Hippocampal formation (tissue), 2 donors: ENCODE measurements at regions not wholly inside any gene's neighbourhood (a gene's known extent, or its start where the extent isn't known, plus 50 kb on each side); places are given as distances from the start of the nearest gene placed in this dataset.

Experiments
- DNase-seq, 2 donors: peaks; one replicate each; lab custom pipeline; 2025; lab: John Stamatoyannopoulos, UW

GRCh38 chrX:71000139-71000538 lies 68.0 kb downstream of the SNX12 start:
- DNase-seq = no peak

DNA sequence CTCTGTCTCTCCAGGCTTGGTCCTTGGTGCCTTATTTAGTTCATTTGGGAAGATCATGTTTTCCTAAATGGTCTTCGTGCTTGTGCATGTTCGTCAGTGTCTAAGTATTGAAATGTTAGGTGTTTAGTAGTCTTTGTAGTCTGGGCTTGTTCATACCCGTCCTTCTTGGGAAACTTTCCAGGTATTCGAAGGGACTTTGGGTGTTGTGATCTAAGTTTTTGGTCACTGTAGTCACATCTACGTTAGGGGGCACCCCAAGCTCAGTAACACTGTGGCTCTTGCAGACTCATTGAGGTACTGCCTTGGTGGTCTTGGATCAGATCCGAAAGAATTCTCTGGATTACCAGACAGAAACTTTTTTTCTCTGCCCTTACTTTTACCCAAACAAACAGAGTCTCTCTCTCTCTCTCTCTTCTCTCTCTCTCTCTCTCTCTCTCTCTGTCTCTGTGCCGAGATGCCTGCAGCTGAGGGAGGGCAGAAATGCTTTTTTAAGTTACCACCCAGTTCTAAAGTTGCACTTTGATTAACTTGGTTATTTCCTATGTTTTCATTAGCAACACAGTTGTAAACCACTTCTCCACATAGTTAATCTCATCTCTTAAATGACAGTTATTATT lies 67.6 kb upstream of the SLC7A3 start:
- DNase-seq = peak; percentile 2 to 6

DNA sequence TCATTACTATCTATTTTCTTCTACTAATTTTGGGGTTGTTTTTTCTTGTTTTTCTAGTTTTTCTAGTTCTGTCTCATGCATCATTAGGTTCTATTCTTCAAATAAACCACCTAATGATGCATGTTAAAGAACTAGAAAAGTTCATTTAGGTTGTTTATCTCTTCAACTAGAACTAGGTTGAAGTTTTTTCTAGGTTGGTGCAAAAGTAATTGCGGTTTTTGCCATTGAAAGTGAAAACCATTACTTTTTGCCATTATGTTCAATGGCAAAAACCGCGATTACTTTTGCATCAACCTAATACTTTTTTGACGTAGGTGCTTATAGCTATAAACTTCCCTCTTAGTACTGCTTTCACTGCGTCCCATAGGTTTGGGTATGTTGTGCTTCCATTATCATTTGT lies 64.4 kb upstream of the SLC7A3 start:
- DNase-seq = no peak

DNA sequence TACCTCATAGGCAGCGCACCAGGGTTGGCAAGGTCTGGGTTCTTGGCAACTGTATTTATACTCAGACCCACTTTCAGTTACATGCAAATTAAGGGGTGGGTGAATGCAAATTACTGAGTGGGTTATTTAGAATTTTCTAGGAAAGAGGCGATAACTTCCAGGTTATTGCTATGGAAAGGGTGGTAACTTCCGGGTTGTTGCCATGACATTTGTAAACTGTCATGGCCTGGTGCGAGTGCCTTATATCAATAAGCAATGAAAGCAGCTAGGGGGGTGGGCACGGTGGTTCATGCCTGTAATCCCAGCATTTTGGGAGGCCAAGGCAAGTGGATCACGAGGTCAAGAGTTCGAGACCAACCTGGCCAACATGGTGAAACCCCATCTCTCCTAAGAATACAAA lies 57.5 kb upstream of the SLC7A3 start:
- DNase-seq = no peak
